ENCODE measurements at regions not wholly inside any gene's neighbourhood (a gene's known extent, or its start where the extent isn't known, plus 50 kb on each side); places are given as distances from the start of the nearest gene placed in this dataset.

DNA sequence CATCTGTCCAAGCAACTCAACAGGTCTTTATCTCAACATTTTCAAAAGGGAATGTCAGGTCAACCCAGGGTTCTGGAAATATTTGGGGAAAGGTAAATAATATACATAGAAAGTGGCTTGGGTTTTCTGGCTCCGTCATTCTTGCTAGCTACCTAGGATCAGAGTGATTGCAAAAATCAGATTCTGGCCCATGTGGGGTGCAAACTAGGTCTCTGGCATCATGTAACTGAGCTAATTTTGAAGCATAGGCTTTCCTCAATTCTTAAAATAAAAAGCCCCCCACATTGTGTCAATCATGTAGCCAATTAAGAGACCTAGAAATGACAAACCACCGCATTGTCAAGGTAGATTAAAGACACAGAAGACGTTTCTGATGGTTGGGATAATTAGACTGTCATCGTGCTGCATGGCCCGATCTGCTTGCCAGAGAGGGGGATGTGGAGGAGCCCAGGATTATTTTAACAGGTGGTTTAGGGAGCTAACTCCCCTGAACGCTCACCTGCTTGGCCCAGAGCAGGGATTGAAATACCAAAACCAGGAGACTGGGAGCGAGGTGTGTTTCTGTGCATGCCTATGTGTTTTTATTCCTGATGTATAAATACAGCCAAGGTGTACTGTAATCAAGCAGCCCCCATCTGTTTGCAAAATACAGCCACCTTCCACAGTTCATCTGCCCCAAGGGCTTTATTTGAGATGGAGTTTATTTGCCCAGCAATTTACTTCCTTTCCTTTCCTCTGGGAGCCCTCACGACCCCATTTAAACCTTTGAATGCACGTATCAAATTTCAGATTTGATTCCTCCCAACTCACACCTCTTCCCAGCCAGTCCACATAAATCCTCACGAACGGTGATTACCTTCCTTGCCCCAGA is 189.5 kb downstream of the TTC8 start:
- no peak overlapping the region for H3K4me3 ChIP-seq (IDR thresholded peaks at IDR 0.05; ENCODE audit: insufficient read depth, low read depth, low read length)
- no peaks in the 10 kb centered on the region for H3K27me3 ChIP-seq (ENCODE audit: insufficient read depth, low read depth)
- H2AFZ ChIP-seq (ENCODE audit: low read depth), result no peak overlapping the region
- H4K20me1 ChIP-seq (ENCODE audit: insufficient read depth), result no peaks in the 10 kb centered on the region
- no peak overlapping the region for H3K4me2 ChIP-seq
- H3K27ac ChIP-seq, result no peak overlapping the region
- H3K36me3 ChIP-seq (ENCODE audit: insufficient read depth), result no peaks in the 10 kb centered on the region
- no peaks in the 10 kb centered on the region for H3K79me2 ChIP-seq (ENCODE audit: insufficient read depth, low read depth)
- no peak for TF ChIP-seq CTCF (conservative IDR thresholded peaks at IDR 0.05; ENCODE audit: low read depth, low read length)
- no peak overlapping the region for H3K9ac ChIP-seq
- H3K4me1 ChIP-seq (ENCODE audit: low read depth, poor library complexity, severe bottlenecking), result no peaks in the 10 kb centered on the region

- no peaks in the 10 kb centered on the region for H4K20me1 ChIP-seq (ENCODE audit: insufficient read depth)
- H2AFZ ChIP-seq (ENCODE audit: low read depth), result no peak overlapping the region
- no peak overlapping the region for H3K9ac ChIP-seq
- H3K4me3 ChIP-seq (IDR thresholded peaks at IDR 0.05; ENCODE audit: insufficient read depth, low read depth, low read length), result no peak overlapping the region
- H3K4me1 ChIP-seq (ENCODE audit: low read depth, poor library complexity, severe bottlenecking), result no peaks in the 10 kb centered on the region
- no peaks in the 10 kb centered on the region for H3K36me3 ChIP-seq (ENCODE audit: insufficient read depth)
- H3K27me3 ChIP-seq (ENCODE audit: insufficient read depth, low read depth), result no peaks in the 10 kb centered on the region
- H3K27ac ChIP-seq, result no peak overlapping the region
- H3K79me2 ChIP-seq (ENCODE audit: insufficient read depth, low read depth), result no peaks in the 10 kb centered on the region
- no peak overlapping the region for H3K4me2 ChIP-seq
- no peak for TF ChIP-seq CTCF (conservative IDR thresholded peaks at IDR 0.05; ENCODE audit: low read depth, low read length)
These were observed 190.1 kb downstream of the TTC8 start for GRCh38 chr14:89014569-89014850.

- Histone ChIP-seq H2AFZ (ENCODE audit: low read depth) (no peak overlapping the region), H4K20me1 (ENCODE audit: insufficient read depth) (no peaks in the 10 kb centered on the region), H3K36me3 (ENCODE audit: insufficient read depth) (no peaks in the 10 kb centered on the region), H3K27me3 (ENCODE audit: insufficient read depth, low read depth) (no peaks in the 10 kb centered on the region), H3K4me2 (no peak overlapping the region), H3K79me2 (ENCODE audit: insufficient read depth, low read depth) (no peaks in the 10 kb centered on the region), H3K27ac (no peak overlapping the region), H3K9ac (no peak overlapping the region), H3K4me3 (IDR thresholded peaks at IDR 0.05; ENCODE audit: insufficient read depth, low read depth, low read length) (no peak overlapping the region), H3K4me1 (ENCODE audit: low read depth, poor library complexity, severe bottlenecking) (no peaks in the 10 kb centered on the region)
- TF ChIP-seq CTCF (conservative IDR thresholded peaks at IDR 0.05; ENCODE audit: low read depth, low read length), result no peak
These were observed 190.6 kb downstream of the TTC8 start for GRCh38 chr14:89015016-89015415.

GRCh38 chr14:89017417-89017816 is 193.0 kb downstream of the TTC8 start:
- H3K4me3 ChIP-seq (IDR thresholded peaks at IDR 0.05; ENCODE audit: insufficient read depth, low read depth, low read length), result no peak overlapping the region
- H3K9ac ChIP-seq, result no peak overlapping the region
- H3K36me3 ChIP-seq (ENCODE audit: insufficient read depth), result no peaks in the 10 kb centered on the region
- H3K79me2 ChIP-seq (ENCODE audit: insufficient read depth, low read depth), result no peaks in the 10 kb centered on the region
- no peaks in the 10 kb centered on the region for H3K27me3 ChIP-seq (ENCODE audit: insufficient read depth, low read depth)
- H3K4me2 ChIP-seq, result no peak overlapping the region
- no peaks in the 10 kb centered on the region for H3K4me1 ChIP-seq (ENCODE audit: low read depth, poor library complexity, severe bottlenecking)
- H3K27ac ChIP-seq, result no peak overlapping the region
- no peak overlapping the region for H2AFZ ChIP-seq (ENCODE audit: low read depth)
- TF ChIP-seq CTCF (conservative IDR thresholded peaks at IDR 0.05; ENCODE audit: low read depth, low read length), result no peak
- H4K20me1 ChIP-seq (ENCODE audit: insufficient read depth), result no peaks in the 10 kb centered on the region
